ENCODE measurements at regions not wholly inside any gene's neighbourhood (a gene's known extent, or its start where the extent isn't known, plus 50 kb on each side); places are given as distances from the start of the nearest gene placed in this dataset.

GRCh38 chr3:44042772-44043171, 198.9 kb upstream of the TOPAZ1 start:
- DNase-seq = no peak
- H3K36me3 Mint-ChIP-seq (ENCODE audit: insufficient read depth, unreplicated experiment) = no peaks in the 10 kb centered on the region

GRCh38 chr3:44045476-44046275, 196.0 kb upstream of the TOPAZ1 start:
- Histone ChIP-seq H3K27me3 (replicated peaks; ENCODE audit: control insufficient read depth, insufficient read depth, low read length) (no peaks in the 10 kb centered on the region), H3K36me3 (ENCODE audit: control insufficient read depth, insufficient read depth, low read length) (no peaks in the 10 kb centered on the region), H3K4me3 (ENCODE audit: low read depth, low read length) (no peak overlapping the region), H3K4me1 (peaks cover 21% of the 10 kb centered on the region), H3K9me3 (no peaks in the 10 kb centered on the region)
- POLR2A ChIA-PET = no interaction called here
- H3K4me1 Mint-ChIP-seq (ENCODE audit: low read depth, unreplicated experiment) = peaks cover 16% of the 10 kb centered on the region
- BruUV-seq (replicated peaks) = no TSS peak
- intact Hi-C loops (cut with micrococcal nuclease; ENCODE audit: unreplicated experiment) = no loop called here
- H3K36me3 Mint-ChIP-seq (ENCODE audit: insufficient read depth, unreplicated experiment) = no peaks in the 10 kb centered on the region
- H3K9me3 Mint-ChIP-seq (ENCODE audit: unreplicated experiment) = peaks cover 8% of the 10 kb centered on the region
- no peak overlapping the region for H3K27ac Mint-ChIP-seq (ENCODE audit: unreplicated experiment)
- no peak for DNase-seq
- CTCF ChIA-PET = no interaction called here
- no peak for TF ChIP-seq CTCF (IDR thresholded peaks at IDR 0.05; ENCODE audit: insufficient read depth in 1 of 2, low read depth in 1 of 2, low read length in 1 of 2, severe bottlenecking in 1 of 2, unreplicated experiment in 1 of 2)
- no peaks in the 10 kb centered on the region for H3K27me3 Mint-ChIP-seq (ENCODE audit: insufficient read depth, unreplicated experiment)
- no peak overlapping the region for H3K4me3 Mint-ChIP-seq (ENCODE audit: unreplicated experiment)

More at GRCh38 chr3:44042772-44043171, 198.9 kb upstream of the TOPAZ1 start:
- H3K9me3 Mint-ChIP-seq (ENCODE audit: unreplicated experiment) = no peaks in the 10 kb centered on the region
- H3K4me3 Mint-ChIP-seq (ENCODE audit: unreplicated experiment) = no peak overlapping the region
- H3K4me3 ChIP-seq (ENCODE audit: low read depth, low read length) = no peak overlapping the region
- ChIA-PET CTCF (no interaction called here), POLR2A (no interaction called here)
- no peaks in the 10 kb centered on the region for H3K27me3 ChIP-seq (replicated peaks; ENCODE audit: control insufficient read depth, insufficient read depth, low read length)
- no peaks in the 10 kb centered on the region for H3K36me3 ChIP-seq (ENCODE audit: control insufficient read depth, insufficient read depth, low read length)
- H3K27ac Mint-ChIP-seq (ENCODE audit: unreplicated experiment) = no peak overlapping the region
- intact Hi-C loops (cut with micrococcal nuclease; ENCODE audit: unreplicated experiment) = loop anchor here (5.0 kb wide), 1 partner anchor 820 kb away; no protein-coding TSS in a partner anchor
- peaks cover 3% of the 10 kb centered on the region for H3K4me1 ChIP-seq
- TF ChIP-seq CTCF (IDR thresholded peaks at IDR 0.05; ENCODE audit: insufficient read depth in 1 of 2, low read depth in 1 of 2, low read length in 1 of 2, severe bottlenecking in 1 of 2, unreplicated experiment in 1 of 2) = no peak
- BruUV-seq (replicated peaks) = no TSS peak
- no peaks in the 10 kb centered on the region for H3K27me3 Mint-ChIP-seq (ENCODE audit: insufficient read depth, unreplicated experiment)
- no peaks in the 10 kb centered on the region for H3K9me3 ChIP-seq
- peaks cover 5% of the 10 kb centered on the region for H3K4me1 Mint-ChIP-seq (ENCODE audit: low read depth, unreplicated experiment)

- CTCF ChIA-PET = no interaction called here
- peaks cover 8% of the 10 kb centered on the region for H3K9me3 Mint-ChIP-seq (ENCODE audit: unreplicated experiment)
Observed at GRCh38 chr3:44047796-44048195, 193.9 kb upstream of the TOPAZ1 start.

More at GRCh38 chr3:44047796-44048195, 193.9 kb upstream of the TOPAZ1 start:
- H3K9me3 ChIP-seq = no peaks in the 10 kb centered on the region
- Mint-ChIP-seq H3K27ac (ENCODE audit: unreplicated experiment) (peak overlapping the region; percentile 40), H3K4me1 (ENCODE audit: low read depth, unreplicated experiment) (peaks cover 16% of the 10 kb centered on the region), H3K36me3 (ENCODE audit: insufficient read depth, unreplicated experiment) (peaks cover 5% of the 10 kb centered on the region), H3K4me3 (ENCODE audit: unreplicated experiment) (no peak overlapping the region), H3K27me3 (ENCODE audit: insufficient read depth, unreplicated experiment) (no peaks in the 10 kb centered on the region)
- no peak overlapping the region for H3K4me3 ChIP-seq (ENCODE audit: low read depth, low read length)
- intact Hi-C loops (cut with micrococcal nuclease; ENCODE audit: unreplicated experiment) = no loop called here
- H3K4me1 ChIP-seq = peaks cover 21% of the 10 kb centered on the region
- BruUV-seq (replicated peaks) = no TSS peak
- no peak for DNase-seq
- no peak for TF ChIP-seq CTCF (IDR thresholded peaks at IDR 0.05; ENCODE audit: insufficient read depth in 1 of 2, low read depth in 1 of 2, low read length in 1 of 2, severe bottlenecking in 1 of 2, unreplicated experiment in 1 of 2)
- POLR2A ChIA-PET = no interaction called here
- no peaks in the 10 kb centered on the region for H3K27me3 ChIP-seq (replicated peaks; ENCODE audit: control insufficient read depth, insufficient read depth, low read length)
- no peaks in the 10 kb centered on the region for H3K36me3 ChIP-seq (ENCODE audit: control insufficient read depth, insufficient read depth, low read length)

All from Caco-2 (cell line).